GM11168 (cell line): ENCODE measurements at regions not wholly inside any gene's neighbourhood (a gene's known extent, or its start where the extent isn't known, plus 50 kb on each side); places are given as distances from the start of the nearest gene placed in this dataset.

Source experiments
- in situ Hi-C: fragments of 300-500 bp; cut with MboI; formaldehyde crosslinking; loops from one replicate; pipeline ENCODE4 v1.12.0; 2022; ENCODE audit warnings: low sequenced_read_pairs; ENCODE audit not compliant: unreplicated experiment

DNA sequence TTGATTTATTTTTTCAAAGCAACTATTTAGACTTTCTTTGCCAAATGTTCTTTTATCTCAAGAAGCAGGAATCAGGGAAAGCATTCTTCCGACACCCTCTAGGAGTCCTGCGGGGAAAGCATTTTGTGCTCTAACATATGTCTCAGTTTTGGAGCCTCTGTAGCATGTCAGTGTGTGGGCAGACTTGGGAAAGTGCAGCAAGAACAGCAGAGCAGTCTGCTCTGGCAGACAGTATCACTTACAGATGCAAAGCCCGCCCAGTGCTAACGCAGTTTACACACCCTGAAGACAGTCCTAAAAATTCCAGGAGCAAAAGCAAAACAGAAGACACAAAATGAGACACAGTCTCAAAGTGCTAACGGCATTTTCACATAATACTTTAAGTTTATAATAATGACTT lies 393.5 kb downstream of the KLF12 start:
- in situ Hi-C loops: no loop called here

DNA sequence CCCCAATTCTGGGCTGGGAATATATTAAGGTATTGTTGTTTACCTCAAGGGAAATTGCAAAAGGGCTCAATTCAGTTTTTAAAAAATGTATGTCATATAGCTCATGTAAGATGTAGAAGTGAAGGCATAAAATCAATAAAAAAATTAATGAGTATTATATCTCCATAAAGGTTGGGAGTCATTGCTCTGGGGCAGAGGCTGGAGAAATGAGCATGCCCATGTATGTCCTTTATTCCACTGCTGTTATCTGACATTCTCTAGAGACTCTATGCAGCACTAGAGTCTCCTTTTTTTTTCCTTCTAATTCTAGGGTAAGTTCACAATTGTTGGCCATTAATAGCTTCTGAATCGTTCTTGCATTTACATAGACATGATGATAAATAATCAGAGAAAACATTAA lies 394.8 kb downstream of the KLF12 start:
- in situ Hi-C loops: no loop called here

DNA sequence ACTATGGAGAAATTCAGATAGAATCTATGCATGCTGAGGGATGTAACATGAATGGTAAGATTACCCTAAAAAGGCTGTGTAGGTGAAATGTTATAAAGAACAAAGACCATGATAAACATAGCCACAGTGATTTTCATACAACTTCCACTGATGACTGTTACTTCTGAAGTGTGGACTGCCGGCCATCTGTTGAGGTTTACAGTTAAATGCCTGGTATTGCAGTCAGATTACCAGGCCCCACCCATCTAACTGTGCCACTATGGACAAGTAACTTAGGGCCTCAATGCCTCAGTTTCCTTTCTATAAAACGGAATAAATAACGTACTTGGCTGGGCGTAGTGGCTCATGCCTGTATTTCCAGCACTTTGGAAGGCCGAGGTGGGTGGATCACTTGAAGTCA lies 395.6 kb downstream of the KLF12 start:
- in situ Hi-C loops: no loop called here

GRCh38 chr13:73737214-73737613 lies 397.0 kb downstream of the KLF12 start:
- in situ Hi-C loops: no loop called here

DNA sequence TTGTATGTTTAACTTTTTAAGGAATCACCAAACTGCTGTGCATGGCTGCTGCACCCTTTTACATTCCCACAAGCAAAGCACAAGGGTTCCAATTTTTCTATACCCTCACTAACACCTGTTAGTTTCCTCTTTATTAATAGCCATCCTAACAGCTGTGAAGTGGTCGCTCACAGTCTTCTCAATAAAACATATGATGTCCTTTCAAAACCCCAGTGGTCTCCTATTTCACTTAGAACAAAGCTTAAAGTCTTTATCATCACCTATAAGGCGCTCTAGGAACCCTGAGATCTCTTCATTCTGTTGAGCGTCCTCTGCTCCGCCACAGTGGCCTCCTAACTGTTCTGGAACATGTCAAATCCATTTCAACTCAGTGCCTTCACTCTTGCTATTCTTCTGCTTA lies 400.5 kb downstream of the KLF12 start:
- in situ Hi-C loops: no loop called here

GRCh38 chr13:73732350-73732749 lies 401.9 kb downstream of the KLF12 start:
- in situ Hi-C loops: no loop called here

GRCh38 chr13:73731564-73731963 lies 402.6 kb downstream of the KLF12 start:
- in situ Hi-C loops: no loop called here

DNA sequence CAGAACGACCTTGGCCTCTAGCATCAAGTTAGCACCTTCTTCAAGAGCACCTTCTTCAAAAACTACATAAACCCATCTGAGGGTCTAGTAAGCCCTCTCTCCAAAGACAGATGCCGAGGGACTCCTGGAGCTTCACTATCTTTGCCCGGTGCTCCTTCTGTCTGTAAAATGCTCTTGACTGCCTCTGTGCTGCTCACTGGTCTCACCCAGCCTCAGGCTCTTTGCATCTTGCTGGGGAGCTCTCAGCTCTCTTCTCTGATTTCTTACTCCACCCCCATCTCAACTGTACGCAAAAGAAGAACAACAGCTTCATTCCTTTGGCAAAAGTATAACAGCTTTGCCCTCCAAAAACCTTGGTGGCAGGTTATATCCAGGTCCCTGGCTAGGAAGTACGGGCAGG lies 404.2 kb downstream of the KLF12 start:
- in situ Hi-C loops: no loop called here

DNA sequence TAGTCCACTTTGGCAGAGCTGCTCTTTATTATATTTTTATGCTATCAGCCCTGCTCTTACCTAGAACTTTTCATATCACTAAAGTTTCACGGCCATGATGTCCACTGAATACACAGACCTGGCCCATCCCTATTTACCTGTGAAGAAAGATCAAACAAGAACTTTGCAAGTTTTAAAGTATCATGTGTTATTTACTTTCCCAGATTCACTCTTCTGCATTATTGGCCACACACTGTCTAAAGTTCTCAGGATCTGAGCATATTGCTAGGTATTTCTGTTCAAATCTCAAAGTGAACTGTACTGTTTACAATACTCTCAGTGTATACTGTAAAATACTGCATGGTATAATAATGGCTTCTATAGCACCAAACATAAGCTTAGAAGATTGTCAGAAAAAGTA lies 405.2 kb downstream of the KLF12 start:
- in situ Hi-C loops: no loop called here

DNA sequence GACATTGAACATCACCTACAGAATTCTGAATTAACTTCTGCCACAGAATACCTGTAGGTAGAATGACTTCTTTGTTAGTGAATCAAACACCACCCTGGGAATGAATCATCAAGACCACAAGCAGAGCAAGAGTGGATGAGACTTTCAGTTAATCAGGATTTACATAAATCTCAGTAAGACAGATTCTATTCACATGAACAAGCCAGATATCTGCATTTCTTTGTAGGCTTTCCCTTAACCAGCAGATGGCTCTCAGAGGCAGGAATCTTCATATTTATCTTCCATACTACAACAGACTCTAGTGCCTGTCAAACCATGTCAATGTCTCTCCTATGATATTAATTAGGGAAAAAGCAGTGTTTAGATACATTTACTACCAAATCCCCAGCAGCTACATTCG lies 412.1 kb downstream of the KLF12 start:
- in situ Hi-C loops: loop anchor here (25.0 kb wide), 1 partner anchor 910 kb away; no protein-coding TSS in a partner anchor

DNA sequence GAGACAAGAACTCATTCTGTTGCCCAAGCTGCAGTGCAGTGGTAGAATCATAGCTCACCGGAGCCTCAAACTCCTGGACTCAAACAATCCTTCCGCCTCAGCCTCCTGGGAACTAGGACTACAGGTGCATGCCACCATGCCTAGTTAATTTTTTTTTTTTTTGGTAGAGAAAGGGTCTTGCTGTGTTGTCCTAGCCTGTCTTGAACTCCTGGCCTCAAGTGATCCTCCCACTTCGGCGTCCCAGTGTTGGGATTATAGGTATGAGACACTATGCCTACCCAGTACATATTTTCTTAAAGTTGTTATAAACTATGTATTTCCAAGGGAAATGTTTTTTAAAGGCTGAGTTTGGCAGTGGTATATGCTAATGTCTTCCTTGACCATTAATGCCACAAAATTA lies 412.6 kb downstream of the KLF12 start:
- in situ Hi-C loops: loop anchor here (25.0 kb wide), 1 partner anchor 909 kb away; no protein-coding TSS in a partner anchor

GRCh38 chr13:73720216-73720840 lies 413.9 kb downstream of the KLF12 start:
- in situ Hi-C loops: loop anchor here (25.0 kb wide), 1 partner anchor 908 kb away; no protein-coding TSS in a partner anchor

- in situ Hi-C loops: loop anchor here (25.0 kb wide), 1 partner anchor 906 kb away; no protein-coding TSS in a partner anchor
Measured at GRCh38 chr13:73718246-73718645, 416.0 kb downstream of the KLF12 start.

- in situ Hi-C loops: loop anchor here (25.0 kb wide), 1 partner anchor 905 kb away; no protein-coding TSS in a partner anchor
Measured at GRCh38 chr13:73717632-73718031, 416.6 kb downstream of the KLF12 start.

DNA sequence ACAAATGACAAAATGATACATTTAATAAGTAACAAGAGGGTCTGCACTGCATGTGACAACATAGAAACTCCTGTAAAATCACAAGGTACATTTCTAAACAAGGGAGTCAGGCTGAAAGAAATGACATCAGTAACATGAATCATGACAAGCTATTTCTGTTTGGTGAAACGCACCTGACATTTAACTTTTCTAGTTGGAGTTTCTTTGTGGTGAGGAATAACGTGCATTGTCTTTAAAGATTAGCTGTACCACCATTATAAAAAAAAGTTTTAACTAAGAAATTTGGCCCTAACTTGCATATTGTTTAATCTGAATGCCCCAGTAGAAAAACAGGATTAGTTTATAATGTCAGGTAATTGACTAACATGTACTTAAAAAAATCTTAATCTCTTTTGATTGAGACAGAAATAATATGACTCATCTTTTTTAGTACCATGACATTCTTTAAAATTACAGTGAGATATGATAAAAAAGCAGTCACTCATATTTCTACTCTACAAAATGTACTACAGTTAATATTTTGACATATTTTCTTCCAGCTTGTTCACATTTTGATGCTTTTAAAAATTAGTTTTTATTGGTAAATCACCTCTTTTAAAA lies 418.2 kb downstream of the KLF12 start:
- in situ Hi-C loops: loop anchor here (25.0 kb wide), 1 partner anchor 904 kb away; no protein-coding TSS in a partner anchor

DNA sequence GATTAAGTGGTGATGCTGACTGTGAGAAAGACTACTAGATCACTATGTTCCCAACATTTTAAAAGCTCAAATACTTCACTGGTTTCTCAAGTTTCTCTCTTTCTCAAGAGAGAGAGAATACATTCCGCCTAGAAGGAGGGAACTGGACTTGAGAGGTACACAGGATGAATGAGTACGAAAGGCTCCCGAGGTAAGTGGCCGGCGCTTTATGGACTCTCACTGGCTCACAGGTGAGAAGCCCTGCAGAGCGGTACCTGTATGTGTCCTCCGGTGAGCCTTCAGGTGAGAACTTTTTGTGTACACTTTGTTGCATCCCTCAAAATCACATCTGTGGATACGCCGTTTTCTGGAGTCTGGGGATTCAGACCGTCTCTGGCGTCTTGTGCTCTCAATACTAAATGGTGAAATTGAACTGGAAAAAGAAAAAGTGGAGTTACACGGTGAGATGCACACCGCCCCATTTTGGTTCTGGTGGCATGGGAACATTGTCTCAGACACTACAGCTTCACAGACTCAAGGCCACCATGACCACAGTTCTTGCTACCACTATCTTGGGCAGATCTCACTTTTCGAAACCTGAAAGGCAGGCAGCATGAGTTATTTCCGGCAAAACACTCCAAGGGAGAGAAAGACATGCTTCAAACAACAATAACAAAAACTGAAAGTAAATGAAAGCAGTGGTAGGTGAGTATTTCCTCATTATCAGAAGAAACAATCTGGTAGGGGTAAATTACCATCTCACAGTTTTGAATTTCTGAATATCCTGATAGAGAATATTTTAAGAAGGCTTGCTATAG lies 418.9 kb downstream of the KLF12 start:
- in situ Hi-C loops: loop anchor here (25.0 kb wide), 1 partner anchor 903 kb away; no protein-coding TSS in a partner anchor

DNA sequence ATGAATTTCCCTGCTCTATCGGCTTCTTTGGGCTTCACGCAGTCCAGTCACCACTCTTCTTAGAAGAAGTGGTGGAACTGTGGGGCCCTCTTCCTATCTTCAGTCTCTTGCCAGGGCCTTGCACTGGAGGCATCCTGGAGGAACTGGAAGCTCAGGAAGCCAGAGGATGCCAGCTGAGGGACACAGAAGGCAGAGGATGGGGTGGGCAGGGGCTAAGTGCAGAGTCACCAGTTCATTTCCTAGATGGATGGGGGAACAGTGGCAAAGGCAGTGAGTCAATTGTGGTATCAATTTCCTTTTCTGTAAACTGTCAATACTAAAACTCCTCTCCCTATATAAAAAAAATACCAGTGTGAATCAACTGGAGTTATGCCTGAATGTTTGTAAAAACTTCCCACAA lies 419.7 kb downstream of the KLF12 start:
- in situ Hi-C loops: loop anchor here (25.0 kb wide), 1 partner anchor 902 kb away; no protein-coding TSS in a partner anchor

DNA sequence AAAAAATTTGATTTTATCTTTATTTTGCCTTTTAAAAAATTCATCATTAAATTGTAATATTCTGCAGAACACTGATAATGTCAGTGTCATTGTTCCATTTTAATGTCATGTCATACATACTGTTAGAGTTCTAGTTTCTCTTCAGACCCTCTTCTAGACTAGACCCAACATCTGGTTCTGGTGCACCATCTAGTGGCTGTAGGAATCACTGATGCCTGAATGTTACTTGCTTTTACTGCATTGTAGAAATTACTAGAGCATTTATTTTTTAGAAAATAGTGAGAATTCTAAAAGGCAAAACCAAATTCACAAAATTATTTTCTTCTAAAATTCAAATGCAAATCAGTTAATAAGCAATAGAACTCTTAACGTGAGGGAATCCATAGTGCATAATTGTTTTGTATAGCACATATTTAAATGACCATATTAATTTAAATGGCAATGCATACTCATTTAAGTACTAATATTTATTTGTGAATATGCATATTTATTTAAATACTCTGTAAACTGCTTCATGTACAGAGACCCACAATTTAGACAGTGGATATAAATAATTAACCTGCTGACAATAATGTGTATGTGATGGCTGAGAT lies 425.7 kb downstream of the KLF12 start:
- in situ Hi-C loops: loop anchor here (25.0 kb wide), 1 partner anchor 896 kb away; no protein-coding TSS in a partner anchor

DNA sequence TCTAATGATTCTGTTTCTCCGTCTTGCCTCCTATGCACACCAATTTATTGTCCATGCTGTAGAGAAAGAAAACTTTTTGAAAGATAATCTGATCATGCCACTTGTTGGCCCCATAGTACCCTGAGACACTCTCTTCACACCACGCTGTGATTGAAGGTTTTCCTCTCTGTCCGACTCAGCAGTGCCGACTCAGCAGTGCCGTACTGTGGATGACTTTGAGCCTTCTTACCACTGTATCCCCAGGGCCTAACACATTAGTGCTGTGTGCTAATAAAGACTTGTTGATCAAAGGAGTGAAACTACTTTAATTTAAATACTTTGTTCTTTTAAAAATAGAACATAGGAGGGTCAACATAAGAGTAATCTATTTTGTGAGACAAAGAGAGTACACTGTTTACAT lies 429.6 kb downstream of the KLF12 start:
- in situ Hi-C loops: loop anchor here (25.0 kb wide), 1 partner anchor 892 kb away; no protein-coding TSS in a partner anchor

DNA sequence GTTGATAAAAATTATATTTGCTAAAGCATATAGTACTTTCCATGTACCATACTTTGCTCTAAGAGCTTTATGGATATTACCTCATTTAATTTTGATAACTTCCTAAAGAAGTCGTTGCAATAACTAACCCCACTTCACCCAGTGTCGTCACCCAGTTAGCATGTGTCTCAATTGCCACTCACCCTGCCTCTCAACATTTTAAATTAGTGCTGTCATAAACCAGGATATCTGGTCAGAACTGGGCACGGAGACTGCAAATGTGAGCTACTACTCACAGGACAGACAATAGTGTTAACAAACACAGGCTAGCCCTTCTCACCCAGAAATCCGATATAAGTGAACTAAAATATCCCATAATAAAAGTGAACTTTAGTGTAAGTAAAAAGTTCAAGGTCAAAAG lies 430.6 kb downstream of the KLF12 start:
- in situ Hi-C loops: loop anchor here (25.0 kb wide), 1 partner anchor 891 kb away; no protein-coding TSS in a partner anchor
